ENCODE measurements at regions not wholly inside any gene's neighbourhood (a gene's known extent, or its start where the extent isn't known, plus 50 kb on each side); places are given as distances from the start of the nearest gene placed in this dataset.
"Not testable (repeated sequence)": the region's sequence is repeated elsewhere in the genome, so short reads cannot be mapped to it uniquely, and the experiment has no call there.

DNA sequence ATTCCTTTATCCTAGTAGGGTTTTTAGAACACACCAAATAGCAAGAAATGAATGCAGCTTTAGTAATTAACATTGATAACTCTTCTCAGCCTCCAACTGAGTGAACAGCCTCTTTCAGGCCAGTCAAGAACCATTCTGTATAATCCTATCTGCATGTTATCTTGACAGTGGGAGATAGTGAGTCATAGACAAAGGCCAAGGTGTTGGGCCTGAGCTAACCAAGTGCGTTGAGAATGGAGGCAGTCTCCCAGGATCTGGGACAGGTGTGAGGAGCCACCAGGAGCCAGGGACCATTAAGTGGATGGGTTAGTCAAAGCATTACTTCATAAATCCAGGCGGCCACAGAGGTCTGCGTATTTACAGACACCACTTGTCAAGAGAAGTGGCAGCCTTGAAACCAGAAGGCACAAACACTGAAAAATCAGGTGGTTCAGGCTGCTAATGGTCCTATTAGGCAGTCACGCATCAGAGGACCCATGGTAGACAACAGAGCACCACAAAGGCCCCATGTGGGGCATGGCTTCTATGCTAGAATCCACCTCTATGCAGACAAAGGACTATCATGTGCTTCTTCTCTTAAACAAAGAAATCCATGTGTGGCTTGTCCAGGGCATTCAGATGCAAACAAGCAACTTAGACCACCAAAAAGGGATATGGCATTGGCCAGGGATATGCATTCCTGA lies 409.7 kb upstream of the PIK3R1 start:
- no peak for DNase-seq

DNA sequence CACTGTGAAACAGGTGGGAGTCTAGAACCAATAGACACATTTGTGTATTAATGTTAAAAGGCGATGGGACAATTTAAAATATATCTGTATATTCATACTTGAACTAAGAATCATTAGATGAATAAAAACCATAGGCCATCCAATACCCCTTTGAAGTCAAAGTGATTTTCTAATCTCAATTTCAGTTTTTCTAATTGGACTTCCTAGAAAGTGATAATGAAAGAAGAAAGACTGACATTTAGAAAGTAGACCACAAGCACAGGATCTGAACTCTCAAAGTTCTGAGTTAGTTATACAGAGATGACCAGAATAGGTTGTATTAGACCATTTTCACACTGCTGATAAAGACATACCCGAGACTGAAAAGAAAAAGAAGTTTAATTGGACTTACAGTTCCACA lies 412.8 kb upstream of the PIK3R1 start:
- no peak for DNase-seq

DNA sequence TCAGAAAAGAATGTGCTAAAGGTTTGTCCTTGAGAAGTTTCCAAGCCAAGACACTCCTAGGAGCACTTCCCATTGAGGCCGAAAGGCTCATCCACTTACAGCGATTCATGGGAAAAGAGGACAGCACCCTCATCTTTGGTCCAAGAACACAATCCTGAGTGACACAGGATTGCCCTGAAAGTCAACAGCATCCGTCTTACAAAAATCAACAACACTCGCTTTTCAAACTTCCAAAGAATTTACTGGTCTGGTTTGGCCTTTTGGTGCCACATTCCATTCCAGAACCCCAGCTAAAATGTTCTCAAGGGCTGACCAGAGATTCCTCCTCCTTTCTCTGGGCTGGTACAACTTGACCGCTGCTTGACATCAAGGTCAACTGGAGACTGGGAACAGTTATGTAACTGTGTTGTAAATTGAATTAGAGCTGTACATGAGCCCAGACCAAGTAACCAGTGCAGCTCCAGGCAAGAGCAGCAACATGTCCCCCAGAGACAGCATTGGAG lies 415.8 kb upstream of the PIK3R1 start:
- no peak for DNase-seq

DNA sequence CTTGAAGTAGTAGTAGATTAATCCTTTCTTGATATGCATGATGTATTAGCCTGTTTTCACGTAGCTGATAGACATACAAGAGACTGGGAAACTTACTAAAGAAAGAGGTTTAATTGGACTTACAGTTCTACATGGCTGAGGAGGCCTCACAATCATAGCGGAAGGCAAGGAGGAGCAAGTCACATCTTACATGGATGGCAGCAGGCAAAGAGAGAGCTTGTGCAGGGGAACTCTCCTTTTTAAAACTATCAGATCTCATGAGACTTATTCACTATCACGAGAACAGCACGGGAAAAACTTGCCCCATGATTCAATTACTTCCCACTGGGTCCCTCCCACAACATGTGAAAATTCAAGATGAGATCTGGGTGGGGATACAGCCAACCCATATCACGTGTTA lies 417.1 kb upstream of the PIK3R1 start:
- not testable (repeated sequence) for DNase-seq

DNA sequence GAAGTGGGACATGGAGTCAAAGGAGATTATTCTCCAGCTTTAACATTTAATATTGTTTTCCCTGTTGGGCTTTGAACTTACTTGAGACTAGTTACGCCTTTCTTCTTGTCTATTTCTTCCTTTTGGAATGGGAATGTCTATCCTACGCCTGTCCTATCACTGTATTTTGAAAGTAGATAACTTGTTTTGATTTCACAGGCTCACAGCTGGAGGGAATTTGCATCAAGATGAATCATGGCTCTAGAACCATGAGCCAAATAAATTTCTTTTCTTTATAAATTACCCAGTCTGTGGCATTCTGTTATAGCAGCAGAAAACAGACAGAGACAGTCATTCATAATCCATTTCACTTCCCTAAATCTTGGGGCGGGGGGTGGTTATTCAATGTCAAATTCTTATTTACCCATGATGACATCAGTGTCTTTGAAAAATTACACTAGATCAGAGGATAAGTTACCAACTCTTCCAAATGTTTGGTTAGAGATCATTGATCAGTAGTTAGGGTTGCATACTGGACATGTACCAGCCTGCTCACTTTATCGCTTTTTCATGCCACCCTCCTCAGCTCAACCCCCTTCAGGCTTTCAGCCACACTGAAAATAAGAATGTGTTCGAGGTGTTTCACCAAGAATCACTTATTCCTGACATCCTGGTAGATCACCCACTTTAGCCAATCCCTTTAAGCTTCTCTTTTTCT lies 419.6 kb upstream of the PIK3R1 start:
- DNase-seq = no peak

DNA sequence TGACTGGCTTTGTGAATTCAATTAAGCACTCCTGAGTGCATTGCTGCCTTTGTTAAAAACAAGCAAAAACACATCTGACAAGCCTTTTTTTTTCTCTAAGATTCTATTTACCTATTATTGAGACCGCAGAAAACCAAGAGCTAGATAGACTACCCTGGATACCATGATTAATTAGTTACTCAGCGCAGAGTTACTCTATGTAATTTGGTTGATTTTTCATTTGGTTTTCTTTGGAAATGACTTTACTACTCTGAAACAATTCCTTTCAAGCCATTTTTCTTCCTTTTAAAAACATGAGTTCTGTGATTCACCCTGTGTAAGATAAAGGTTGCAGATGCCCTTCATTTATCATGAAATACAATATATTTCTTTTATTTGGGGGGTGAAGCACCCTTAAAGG lies 421.6 kb upstream of the PIK3R1 start:
- DNase-seq = no peak

DNA sequence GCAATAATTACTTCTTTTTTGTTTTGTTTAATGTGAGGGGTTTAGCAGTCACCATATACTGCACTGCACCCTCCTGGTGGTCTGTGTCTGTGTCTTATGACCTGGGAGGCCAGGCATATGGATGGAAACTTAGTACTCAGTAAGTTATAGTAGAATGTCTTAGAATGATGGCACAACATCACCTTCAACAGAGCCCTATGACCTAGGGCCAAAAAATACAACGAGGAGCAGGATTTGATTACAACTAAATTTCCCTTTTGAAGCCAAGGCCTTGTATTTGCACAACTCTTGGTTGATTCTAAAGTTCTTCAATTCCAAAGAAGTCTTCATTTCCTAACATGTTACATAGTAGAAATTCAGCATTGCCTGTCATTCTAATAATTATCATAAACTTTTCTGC lies 422.1 kb upstream of the PIK3R1 start:
- DNase-seq = no peak

DNA sequence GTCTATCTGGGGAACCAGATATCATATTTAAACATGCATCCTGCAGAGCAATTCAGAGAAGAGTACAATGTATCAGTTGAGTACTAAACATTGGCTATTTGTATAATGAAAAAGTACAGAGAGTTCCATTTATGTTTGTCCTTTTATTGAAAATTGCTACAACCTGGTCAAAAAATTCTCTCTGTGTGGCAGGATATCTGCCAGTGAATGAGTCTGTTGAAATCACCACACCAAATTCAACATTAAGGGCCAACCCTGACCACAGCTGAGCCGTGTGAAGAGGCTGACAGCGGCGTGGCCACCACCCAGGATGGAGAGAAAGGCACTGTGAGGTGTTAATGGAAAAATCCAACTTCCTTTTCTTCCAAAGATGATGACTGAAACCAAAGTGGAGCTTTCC lies 422.7 kb upstream of the PIK3R1 start:
- no peak for DNase-seq

DNA sequence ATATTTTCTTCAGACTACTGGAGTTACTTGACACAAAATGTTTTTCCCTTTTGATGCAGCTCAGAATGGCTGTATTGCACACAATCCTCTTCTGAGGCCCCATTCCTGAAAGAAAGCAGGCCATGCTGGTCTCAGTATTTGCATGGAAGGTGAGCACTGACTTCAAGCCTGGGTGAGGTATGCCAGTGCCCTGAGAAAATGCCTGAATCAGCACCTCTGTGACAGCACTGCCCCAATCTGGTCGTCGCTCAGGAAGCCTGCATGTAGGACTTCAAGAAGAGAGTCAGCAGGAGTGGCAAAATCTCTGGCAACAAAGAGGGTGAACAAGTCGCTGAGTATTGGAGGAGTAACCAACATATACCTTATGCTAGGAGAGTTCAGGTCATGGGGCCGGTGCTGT lies 425.2 kb upstream of the PIK3R1 start:
- no peak for DNase-seq

DNA sequence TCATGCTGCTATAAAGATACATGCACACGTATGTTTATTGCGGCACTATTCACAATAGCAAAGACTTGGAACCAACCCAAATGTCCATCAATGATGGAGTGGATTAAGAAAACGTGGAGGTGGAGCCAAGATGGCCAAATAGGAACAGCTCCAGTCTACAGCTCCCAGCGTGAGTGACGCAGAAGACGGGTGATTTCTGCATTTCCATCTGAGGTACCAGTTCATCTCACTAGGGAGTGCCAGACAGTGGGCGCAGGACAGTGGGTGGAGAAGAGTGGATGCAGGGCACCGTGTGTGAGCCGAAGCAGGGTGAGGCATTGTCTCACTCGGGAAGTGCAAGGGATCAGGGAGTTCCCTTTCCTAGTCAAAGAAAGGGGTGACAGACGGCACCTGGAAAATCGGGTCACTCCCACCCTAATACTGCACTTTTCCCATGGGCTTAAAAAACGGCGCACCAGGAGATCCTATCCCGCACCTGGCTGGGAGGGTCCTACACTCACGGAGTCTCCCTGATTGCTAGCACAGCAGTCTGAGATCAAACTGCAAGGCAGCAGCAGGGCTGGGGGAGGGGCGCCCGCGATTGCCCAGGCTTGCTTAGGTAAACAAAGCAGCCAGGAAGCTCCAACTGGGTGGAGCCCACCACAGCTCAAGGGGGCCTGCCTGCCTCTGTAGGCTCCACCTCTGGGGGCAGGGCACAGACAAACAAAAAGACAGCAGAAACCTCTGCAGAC lies 435.5 kb upstream of the PIK3R1 start:
- DNase-seq = not testable (repeated sequence)

DNA sequence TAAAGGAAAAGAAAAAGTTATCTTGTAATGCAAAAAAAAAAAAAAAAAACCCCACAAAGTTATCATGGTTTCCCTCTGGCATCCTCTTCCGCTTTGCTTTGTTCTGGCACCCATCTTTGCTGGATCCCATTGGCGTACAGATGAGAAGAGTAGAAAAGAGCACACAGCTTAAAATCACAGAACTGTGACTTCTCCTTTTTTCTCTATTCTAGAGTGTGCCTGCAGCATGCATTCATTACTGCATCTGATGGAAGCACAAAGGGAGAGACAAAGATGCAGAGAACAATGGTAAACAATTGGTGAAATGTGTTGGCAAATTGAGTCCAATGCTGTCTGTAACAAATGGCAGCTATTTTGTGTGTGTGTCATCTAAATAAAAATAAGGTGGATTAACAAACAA lies 440.8 kb upstream of the PIK3R1 start:
- no peak for DNase-seq

DNA sequence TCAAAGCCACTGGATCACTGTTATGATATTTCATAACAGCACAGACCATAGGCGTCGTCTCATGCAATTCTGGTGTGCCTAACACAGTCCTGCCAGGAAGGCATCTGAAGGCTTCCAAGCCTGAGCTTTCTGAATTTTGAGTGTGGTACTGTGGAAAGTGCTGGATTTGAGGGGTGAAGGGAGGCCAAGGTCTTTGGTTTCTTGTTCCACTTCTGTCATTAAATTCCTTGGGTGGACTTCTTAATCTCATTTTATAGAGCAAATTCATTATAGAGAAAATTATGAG lies 441.3 kb upstream of the PIK3R1 start:
- DNase-seq = no peak

DNA sequence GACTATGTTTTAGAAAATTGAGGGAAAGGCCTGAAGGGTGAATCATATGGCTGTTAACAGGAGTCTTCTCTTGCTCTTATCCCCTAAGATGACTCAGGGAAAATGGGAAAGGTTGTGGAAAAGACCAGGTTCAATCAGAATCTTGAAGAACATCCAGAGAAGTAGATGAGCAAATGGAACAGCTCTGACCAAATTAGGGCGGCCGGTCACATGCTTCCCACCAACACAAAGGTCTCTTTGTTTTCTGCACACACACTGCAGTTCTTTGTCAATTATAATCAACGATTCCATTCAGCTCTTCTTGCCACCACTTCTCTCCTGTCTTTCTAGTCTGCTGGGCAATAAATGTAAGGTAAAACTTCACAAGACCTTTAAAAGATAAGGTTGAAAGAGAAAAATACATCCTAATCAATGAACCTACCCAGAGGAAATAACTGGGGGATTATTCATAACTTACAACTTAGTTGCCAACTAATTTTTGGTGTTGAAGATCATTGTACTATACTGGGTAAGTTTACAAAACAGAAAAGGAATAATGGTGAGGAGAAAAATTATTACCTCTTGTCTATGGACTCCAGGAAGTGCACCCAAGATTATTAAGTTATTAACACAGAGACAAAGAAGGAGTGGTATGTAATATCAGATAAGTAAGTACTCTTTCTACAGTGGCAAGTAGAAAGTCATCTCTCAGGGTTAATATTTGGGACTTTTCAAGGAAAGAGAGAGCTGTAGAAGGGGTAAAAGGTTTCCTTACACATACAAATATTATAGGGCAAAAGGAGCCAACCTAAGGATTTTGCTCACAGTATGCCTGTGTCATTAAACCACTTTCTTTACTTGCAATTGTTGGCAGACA lies 441.9 kb upstream of the PIK3R1 start:
- no peak for DNase-seq

DNA sequence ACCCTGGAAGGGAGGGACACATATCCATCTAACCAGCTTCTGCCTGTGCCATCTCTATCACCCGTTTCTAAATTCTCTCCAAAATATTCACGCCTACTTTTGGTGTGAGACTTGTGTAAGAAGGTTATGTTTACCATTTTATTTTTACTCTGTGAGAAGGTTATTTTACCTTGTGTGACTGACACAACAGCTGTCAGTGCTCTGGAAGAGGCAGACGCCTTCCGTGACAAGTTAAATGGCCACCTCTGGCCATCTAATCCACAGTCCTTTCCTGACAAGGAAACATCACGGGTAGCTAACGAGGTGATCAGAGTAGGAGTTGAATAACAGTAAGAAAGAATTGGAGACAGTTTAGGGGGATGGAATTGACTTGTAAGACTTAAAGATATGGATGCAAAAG lies 443.8 kb upstream of the PIK3R1 start:
- DNase-seq = no peak

DNA sequence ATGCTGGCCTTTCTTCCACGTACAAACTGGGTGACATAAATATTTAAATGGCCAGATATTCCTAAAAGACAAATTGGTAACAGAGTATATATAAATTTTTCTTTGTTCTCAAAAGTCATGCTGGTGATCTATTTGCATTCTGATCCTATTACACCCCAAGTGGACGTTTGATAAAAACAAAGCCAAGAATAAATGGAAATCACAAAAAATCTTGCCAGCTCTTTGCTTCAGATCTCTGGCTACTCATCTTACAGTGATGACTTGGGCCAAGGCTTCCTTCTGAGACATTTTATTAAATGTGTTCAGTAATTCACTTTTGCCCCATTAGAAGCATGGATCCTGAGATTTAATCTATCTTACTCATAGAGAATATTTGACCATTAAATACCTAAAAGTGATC lies 444.3 kb upstream of the PIK3R1 start:
- DNase-seq = no peak

DNA sequence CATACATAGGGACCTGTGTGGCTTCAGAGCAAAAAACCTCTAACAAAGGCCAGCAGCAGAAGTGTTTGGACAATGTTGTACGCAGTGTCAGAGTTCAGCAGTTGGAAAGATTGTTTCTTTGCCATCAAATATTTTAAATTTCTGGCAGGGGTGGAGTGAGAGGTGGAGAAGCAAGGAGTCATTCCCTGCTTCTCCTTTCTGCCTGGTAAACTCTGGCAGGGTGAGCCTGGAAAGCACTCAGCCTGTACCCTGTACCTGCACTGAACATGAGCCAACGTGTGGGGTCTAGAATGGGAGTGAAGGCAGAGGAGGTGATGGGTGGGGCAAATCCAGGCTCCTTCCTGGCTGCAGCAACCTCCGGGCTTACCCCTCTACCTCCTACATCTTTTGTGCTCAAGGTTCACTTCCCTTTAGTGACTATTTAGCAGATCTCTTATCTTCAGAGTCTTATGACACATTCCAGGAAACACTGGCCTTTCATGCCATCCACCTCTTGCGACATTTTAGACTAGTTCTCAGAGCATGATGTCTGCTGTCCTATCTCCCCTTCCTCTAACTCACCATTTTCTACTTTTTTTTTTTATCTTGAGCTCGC lies 445.0 kb upstream of the PIK3R1 start:
- no peak for DNase-seq

DNA sequence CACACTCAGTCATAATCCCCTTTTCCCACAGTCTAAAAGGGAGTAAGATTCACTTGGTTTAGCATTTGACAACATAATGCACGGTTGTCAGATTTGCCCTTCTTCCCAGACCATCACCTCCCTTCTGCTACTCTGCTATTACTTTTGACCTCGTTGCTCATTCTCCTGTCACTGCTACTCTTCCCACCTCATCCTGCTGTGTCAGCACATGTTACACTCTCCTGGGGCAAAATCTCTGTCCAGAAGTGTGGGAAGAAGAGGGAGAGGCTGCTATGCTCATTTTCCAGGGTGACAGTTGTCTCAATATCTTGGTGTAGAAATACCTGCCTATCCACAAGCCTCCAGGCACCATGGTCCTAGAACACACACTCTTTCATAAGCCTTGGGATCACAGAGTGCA lies 449.9 kb upstream of the PIK3R1 start:
- DNase-seq = no peak

DNA sequence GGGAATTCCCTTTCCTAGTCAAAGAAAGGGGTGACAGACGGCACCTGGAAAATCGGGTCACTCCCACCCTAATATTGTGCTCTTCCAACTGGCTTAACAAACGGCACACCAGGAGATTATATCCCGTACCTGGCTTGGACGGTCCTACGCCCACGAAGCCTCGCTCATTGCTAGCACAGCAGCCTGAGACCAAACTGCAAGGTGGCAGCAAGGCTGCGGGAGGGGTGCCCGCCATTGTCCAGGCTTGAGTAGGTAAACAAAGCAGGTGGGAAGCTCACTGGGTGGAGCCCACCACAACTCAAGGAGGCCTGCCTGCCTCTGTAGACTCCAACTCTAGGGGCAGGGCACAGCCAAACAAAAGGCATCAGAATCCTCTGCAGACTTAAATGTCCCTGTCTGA lies 457.8 kb upstream of the PIK3R1 start:
- DNase-seq = not testable (repeated sequence)

DNA sequence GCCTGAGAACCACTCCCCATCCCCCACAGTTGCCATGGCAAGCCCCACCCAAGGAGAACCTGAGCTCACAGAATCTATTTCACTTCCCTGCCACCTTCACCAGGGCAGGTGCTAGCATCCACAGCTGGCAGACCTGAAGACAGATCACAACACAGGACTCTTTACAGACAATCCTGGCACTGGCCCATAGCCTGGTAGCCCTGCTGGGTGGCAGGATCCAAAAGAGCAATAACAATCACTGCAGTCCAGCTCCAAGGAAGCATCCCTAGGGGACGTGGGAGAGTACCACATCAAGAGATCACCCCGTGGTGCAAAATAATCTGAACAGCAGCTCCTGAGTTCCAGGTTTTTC lies 463.2 kb upstream of the PIK3R1 start:
- DNase-seq = no peak

DNA sequence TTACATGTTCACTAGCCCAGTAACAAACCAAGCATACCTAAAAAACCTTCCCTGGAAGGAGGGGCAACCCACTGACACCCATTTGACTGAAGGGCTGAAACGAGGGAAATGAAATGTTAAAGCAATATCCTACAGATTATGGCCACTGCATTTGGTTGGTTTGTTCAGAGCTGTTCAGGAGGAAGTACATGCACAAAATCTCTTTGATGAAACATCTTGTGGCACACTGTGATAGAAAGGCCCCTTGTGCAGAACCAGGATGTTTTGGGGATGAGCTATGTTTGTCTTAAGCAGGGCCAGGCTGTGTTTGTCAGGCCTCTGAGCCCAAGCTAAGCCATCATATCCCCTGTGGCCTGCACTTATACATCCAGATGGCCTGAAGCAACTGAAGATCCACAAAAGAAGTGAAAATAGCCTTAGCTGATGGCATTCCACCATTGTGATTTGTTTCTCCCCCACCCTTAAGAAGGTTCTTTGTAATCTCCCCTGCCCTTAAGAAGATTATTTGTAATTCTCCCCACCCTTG lies 467.3 kb upstream of the PIK3R1 start:
- DNase-seq = no peak

DNA sequence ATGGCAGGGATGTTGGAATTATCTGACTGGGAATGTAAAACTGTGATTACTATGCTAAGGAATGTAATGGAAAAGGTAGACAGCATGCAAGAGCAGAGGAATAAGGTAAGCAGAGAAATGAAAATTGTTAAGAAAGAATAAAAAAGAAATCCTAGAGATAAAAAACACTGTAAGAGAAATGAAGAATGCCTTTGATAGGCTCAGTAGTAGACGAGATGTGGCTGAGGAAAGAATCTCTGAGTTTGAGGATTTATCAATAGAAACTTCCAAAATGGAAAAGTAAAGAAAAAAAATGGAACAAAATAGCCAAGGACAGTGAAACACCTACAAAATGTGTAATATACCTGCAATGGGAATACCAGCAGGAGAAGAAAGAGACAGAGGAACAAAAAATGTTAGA lies 468.5 kb upstream of the PIK3R1 start:
- DNase-seq = no peak

DNA sequence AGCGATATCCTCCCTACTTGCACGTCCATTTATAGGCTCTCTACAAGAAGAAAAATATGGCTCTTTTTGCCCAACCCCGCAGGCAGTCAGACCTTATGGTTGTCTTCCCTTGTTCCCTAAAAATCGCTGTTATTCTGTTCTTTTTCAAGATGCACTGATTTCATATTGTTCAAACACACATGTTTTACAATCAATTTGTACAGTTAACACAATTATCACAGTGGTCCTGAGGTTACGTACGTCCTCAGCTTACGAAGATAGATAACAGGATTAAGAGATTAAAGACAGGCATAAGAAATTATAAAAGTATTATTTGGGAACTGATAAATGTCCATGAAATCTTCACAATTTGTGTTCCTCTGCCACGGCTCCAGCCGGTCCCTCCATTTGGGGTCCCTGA lies 468.9 kb upstream of the PIK3R1 start:
- DNase-seq = not testable (repeated sequence)

DNA sequence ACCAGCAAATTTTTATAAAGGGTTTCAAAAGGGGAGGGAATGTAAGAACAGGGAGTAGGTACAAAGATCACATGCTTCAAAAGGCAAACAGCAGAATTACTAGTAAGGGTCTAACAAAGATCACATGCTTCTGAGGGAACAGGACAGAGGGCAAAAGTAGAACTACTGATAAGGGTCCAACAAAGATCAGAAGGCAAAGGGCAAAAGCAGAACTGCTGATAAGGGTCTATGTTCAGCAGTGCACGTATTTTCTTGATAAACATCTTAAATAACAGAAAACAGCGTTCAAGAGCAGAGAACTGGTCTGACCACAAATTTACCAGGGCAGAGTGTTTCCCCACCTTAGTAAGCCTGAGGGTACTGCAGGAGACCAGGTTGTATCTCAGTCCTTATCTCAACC lies 469.5 kb upstream of the PIK3R1 start:
- no peak for DNase-seq
